ENCODE measurements at regions not wholly inside any gene's neighbourhood (a gene's known extent, or its start where the extent isn't known, plus 50 kb on each side); places are given as distances from the start of the nearest gene placed in this dataset.

DNA sequence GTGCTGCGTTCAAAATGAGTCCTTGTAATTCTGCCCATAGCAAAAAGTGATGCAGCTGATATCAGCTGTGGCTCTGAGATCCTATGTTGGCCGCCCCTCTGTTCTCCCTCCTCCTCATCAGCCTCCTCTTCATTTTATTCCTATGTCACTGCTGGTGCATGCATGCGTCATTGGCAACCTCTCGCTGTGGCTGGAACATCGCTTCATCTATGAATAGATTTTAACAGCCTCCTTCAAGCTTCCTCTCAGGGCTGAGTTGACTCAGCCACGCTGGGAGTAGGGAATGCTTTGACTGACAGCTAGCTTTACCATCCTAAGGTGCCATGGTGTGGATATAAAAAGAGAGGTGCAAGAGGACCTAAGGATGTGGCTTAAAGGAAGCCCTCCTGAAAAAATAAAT lies 303.5 kb downstream of the PLK2 start (continued):
- TF ChIP-seq, protein P1, sequence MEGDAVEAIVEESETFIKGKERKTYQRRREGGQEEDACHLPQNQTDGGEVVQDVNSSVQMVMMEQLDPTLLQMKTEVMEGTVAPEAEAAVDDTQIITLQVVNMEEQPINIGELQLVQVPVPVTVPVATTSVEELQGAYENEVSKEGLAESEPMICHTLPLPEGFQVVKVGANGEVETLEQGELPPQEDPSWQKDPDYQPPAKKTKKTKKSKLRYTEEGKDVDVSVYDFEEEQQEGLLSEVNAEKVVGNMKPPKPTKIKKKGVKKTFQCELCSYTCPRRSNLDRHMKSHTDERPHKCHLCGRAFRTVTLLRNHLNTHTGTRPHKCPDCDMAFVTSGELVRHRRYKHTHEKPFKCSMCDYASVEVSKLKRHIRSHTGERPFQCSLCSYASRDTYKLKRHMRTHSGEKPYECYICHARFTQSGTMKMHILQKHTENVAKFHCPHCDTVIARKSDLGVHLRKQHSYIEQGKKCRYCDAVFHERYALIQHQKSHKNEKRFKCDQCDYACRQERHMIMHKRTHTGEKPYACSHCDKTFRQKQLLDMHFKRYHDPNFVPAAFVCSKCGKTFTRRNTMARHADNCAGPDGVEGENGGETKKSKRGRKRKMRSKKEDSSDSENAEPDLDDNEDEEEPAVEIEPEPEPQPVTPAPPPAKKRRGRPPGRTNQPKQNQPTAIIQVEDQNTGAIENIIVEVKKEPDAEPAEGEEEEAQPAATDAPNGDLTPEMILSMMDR (IDR thresholded peaks at IDR 0.05; ENCODE audit: low read depth, low read length, missing input control) = no peak
- no peak for TF ChIP-seq NR2F2 (IDR thresholded peaks at IDR 0.05)

DNA sequence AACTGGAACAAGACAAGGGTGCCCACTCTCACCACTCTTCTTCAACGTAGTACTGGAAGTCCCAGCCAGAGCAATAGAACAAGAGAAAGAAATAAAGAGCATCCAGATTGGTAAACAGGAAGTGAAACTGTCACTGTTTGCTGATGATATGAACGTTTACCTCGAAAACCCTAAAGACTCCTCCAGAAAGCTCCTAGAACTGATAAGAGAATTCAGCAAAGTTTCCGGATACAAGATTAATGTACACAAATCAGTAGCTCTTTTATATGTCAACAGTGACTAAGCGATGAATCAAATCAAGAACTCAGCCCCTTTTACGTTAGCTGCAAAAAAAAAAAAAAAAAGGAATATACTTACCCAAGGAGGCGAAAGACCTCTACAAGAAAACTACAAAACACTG lies 306.6 kb downstream of the PLK2 start:
- H3K9ac ChIP-seq (ENCODE audit: low read depth in 1 of 2, low read length in 2 of 2) = no peak overlapping the region
- H3K4me1 ChIP-seq (ENCODE audit: control insufficient read depth in 4 of 4, insufficient read depth in 4 of 4, low read length in 3 of 4) = no peaks in the 10 kb centered on the region
- H3K36me3 ChIP-seq (ENCODE audit: control insufficient read depth in 4 of 4, insufficient read depth in 3 of 4, low read depth in 1 of 4, low read length in 3 of 4) = no peaks in the 10 kb centered on the region
- H3K27me3 ChIP-seq (ENCODE audit: control insufficient read depth in 4 of 4, insufficient read depth in 4 of 4, low read length in 3 of 4) = peaks cover 0 to 3% (median 0%) of the 10 kb centered on the region in 4 donors
- 66% methylated on average over 7 of the region's 7 CpGs for WGBS
- TF ChIP-seq FOXA1 (IDR thresholded peaks at IDR 0.05) (no peak), TAF1 (conservative IDR thresholded peaks at IDR 0.05) (no peak), NR2F2 (IDR thresholded peaks at IDR 0.05) (no peak), RAD21 (IDR thresholded peaks at IDR 0.05) (no peak)
- TF ChIP-seq, protein P2, sequence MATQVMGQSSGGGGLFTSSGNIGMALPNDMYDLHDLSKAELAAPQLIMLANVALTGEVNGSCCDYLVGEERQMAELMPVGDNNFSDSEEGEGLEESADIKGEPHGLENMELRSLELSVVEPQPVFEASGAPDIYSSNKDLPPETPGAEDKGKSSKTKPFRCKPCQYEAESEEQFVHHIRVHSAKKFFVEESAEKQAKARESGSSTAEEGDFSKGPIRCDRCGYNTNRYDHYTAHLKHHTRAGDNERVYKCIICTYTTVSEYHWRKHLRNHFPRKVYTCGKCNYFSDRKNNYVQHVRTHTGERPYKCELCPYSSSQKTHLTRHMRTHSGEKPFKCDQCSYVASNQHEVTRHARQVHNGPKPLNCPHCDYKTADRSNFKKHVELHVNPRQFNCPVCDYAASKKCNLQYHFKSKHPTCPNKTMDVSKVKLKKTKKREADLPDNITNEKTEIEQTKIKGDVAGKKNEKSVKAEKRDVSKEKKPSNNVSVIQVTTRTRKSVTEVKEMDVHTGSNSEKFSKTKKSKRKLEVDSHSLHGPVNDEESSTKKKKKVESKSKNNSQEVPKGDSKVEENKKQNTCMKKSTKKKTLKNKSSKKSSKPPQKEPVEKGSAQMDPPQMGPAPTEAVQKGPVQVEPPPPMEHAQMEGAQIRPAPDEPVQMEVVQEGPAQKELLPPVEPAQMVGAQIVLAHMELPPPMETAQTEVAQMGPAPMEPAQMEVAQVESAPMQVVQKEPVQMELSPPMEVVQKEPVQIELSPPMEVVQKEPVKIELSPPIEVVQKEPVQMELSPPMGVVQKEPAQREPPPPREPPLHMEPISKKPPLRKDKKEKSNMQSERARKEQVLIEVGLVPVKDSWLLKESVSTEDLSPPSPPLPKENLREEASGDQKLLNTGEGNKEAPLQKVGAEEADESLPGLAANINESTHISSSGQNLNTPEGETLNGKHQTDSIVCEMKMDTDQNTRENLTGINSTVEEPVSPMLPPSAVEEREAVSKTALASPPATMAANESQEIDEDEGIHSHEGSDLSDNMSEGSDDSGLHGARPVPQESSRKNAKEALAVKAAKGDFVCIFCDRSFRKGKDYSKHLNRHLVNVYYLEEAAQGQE (IDR thresholded peaks at IDR 0.05) = no peak
- TF ChIP-seq, protein P1 (IDR thresholded peaks at IDR 0.05; ENCODE audit: low read depth, low read length, missing input control) = no peak
- no peaks in the 10 kb centered on the region for H3K9me3 ChIP-seq (ENCODE audit: control insufficient read depth in 4 of 4, low read length in 3 of 4)
- no peak for DNase-seq (ENCODE audit: low spot score)
- H3K4me3 ChIP-seq (ENCODE audit: low read depth in 1 of 3, low read length in 3 of 3) = no peak overlapping the region
- no peak overlapping the region for H3K27ac ChIP-seq (ENCODE audit: low read depth in 1 of 2, low read length in 2 of 2)

DNA sequence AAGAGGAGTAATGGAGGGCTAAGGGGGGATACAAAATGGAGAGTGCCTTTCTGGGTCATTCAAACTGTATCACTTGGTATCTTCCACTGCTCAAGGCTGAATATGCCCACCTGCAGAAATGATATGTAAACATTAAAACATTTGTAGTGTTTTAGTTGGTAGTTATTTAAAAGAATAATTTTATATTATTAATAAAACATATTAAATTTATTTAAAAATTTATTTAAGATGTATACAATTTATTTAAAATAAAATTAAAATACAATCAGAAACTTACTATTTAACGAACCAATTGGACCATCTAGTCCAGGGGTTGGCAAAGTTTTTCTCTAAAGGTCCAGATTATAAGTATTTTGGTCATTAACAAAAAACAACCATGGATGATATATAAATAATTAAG lies 308.5 kb downstream of the PLK2 start:
- no peaks in the 10 kb centered on the region for H3K36me3 ChIP-seq (ENCODE audit: control insufficient read depth in 4 of 4, insufficient read depth in 3 of 4, low read depth in 1 of 4, low read length in 3 of 4)
- H3K27ac ChIP-seq (ENCODE audit: low read depth in 1 of 2, low read length in 2 of 2) = no peak overlapping the region
- peaks cover 0 to 3% (median 0%) of the 10 kb centered on the region in 4 donors for H3K27me3 ChIP-seq (ENCODE audit: control insufficient read depth in 4 of 4, insufficient read depth in 4 of 4, low read length in 3 of 4)
- 72% methylated on average over 1 of the region's 1 CpG for WGBS
- no peaks in the 10 kb centered on the region for H3K9me3 ChIP-seq (ENCODE audit: control insufficient read depth in 4 of 4, low read length in 3 of 4)
- H3K4me3 ChIP-seq (ENCODE audit: low read depth in 1 of 3, low read length in 3 of 3) = no peak overlapping the region
- no peaks in the 10 kb centered on the region for H3K4me1 ChIP-seq (ENCODE audit: control insufficient read depth in 4 of 4, insufficient read depth in 4 of 4, low read length in 3 of 4)
- H3K9ac ChIP-seq (ENCODE audit: low read depth in 1 of 2, low read length in 2 of 2) = no peak overlapping the region
- DNase-seq (ENCODE audit: low spot score) = no peak
- TF ChIP-seq FOXA1 (IDR thresholded peaks at IDR 0.05) = no peak
- TF ChIP-seq, protein P3, sequence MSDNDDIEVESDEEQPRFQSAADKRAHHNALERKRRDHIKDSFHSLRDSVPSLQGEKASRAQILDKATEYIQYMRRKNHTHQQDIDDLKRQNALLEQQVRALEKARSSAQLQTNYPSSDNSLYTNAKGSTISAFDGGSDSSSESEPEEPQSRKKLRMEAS (IDR thresholded peaks at IDR 0.05) = no peak
- TF ChIP-seq TAF1 (conservative IDR thresholded peaks at IDR 0.05) = no peak
- no peak for TF ChIP-seq JUND (IDR thresholded peaks at IDR 0.05)
- TF ChIP-seq, protein P4, sequence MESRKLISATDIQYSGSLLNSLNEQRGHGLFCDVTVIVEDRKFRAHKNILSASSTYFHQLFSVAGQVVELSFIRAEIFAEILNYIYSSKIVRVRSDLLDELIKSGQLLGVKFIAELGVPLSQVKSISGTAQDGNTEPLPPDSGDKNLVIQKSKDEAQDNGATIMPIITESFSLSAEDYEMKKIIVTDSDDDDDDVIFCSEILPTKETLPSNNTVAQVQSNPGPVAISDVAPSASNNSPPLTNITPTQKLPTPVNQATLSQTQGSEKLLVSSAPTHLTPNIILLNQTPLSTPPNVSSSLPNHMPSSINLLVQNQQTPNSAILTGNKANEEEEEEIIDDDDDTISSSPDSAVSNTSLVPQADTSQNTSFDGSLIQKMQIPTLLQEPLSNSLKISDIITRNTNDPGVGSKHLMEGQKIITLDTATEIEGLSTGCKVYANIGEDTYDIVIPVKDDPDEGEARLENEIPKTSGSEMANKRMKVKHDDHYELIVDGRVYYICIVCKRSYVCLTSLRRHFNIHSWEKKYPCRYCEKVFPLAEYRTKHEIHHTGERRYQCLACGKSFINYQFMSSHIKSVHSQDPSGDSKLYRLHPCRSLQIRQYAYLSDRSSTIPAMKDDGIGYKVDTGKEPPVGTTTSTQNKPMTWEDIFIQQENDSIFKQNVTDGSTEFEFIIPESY (IDR thresholded peaks at IDR 0.05) = no peak
- no peak for TF ChIP-seq HNF4A (conservative IDR thresholded peaks at IDR 0.05)
- TF ChIP-seq, protein P2 (IDR thresholded peaks at IDR 0.05) = no peak
- no peak for TF ChIP-seq EGR1 (IDR thresholded peaks at IDR 0.05; ENCODE audit: low read depth in 2 of 2)
- no peak for TF ChIP-seq HNF4G (IDR thresholded peaks at IDR 0.05)
- TF ChIP-seq NR2F2 (IDR thresholded peaks at IDR 0.05) = no peak
- no peak for TF ChIP-seq SP1 (IDR thresholded peaks at IDR 0.05)
- TF ChIP-seq GABPA (IDR thresholded peaks at IDR 0.05 in 1 of 2, conservative IDR thresholded peaks at IDR 0.05 in 1 of 2) = no peak

Measured in liver (tissue), 8 donors.